GM12865 (cell line): ENCODE measurements at regions not wholly inside any gene's neighbourhood (a gene's known extent, or its start where the extent isn't known, plus 50 kb on each side); places are given as distances from the start of the nearest gene placed in this dataset.

Experiments used
- DNase-seq: peaks from one replicate; pipeline ENCODE4 v3.0.0; 2010; ENCODE audit warnings: low read depth
- H3K4me3 ChIP-seq: 2 replicates; pipeline ENCODE4 v1.5.1; 2011; ENCODE audit warnings: mild to moderate bottlenecking, low read depth, low read length, control low read depth
- TF ChIP-seq, protein P1 (sequence below): IDR thresholded peaks from 2 replicates; pipeline ENCODE4 v1.5.1; 2011; ENCODE audit warnings: low read length, control low read depth, low read depth, inconsistent platforms; ENCODE audit not compliant: insufficient read depth; ENCODE audit errors: missing control alignments

DNA sequence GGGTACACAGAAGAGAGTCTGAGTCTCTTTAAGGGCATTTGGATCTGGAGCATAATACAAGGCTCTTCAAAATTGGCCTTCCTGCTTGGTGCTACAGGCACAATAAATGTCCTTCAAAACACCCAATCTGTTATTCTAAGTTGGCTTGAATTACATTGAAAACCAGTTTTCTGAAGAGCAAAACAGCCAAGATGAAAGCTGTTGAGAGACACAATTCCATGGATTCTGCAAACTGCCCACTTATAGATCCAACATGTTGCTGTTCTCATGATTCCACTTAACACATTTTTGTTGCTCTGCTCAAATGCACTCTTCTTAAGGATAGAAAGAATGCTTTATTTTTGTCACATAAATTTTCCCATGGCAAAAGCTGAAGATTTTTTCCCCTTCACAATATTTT lies 525.9 kb upstream of the CDH8 start:
- TF ChIP-seq, protein P1, sequence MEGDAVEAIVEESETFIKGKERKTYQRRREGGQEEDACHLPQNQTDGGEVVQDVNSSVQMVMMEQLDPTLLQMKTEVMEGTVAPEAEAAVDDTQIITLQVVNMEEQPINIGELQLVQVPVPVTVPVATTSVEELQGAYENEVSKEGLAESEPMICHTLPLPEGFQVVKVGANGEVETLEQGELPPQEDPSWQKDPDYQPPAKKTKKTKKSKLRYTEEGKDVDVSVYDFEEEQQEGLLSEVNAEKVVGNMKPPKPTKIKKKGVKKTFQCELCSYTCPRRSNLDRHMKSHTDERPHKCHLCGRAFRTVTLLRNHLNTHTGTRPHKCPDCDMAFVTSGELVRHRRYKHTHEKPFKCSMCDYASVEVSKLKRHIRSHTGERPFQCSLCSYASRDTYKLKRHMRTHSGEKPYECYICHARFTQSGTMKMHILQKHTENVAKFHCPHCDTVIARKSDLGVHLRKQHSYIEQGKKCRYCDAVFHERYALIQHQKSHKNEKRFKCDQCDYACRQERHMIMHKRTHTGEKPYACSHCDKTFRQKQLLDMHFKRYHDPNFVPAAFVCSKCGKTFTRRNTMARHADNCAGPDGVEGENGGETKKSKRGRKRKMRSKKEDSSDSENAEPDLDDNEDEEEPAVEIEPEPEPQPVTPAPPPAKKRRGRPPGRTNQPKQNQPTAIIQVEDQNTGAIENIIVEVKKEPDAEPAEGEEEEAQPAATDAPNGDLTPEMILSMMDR = no peak
- no peak overlapping the region for H3K4me3 ChIP-seq
- DNase-seq = no peak

DNA sequence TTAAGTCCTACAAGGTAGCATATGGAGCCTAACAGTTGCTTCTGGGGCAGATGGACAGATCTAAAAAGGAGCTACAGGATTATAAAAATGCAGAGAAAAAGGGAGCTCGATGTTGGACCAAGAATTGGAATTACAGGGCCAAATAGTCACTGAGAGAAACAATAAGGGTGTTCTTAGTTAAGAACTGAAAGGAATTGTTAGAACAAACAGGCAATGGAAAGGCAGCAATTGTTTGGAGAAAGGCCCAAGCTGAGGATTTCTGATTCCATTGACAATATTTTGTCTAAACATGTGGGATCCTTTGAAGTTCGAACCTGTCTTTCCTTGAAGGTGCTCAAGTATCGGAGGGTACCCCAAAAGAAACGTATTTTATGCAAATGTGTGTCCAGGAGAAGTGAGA lies 513.6 kb upstream of the CDH8 start:
- H3K4me3 ChIP-seq = no peak overlapping the region
- DNase-seq = no peak
- TF ChIP-seq, protein P1 = no peak

- DNase-seq = no peak
- H3K4me3 ChIP-seq = no peak overlapping the region
- TF ChIP-seq, protein P1 = no peak
Observed at GRCh38 chr16:62548095-62548494, 511.9 kb upstream of the CDH8 start.

DNA sequence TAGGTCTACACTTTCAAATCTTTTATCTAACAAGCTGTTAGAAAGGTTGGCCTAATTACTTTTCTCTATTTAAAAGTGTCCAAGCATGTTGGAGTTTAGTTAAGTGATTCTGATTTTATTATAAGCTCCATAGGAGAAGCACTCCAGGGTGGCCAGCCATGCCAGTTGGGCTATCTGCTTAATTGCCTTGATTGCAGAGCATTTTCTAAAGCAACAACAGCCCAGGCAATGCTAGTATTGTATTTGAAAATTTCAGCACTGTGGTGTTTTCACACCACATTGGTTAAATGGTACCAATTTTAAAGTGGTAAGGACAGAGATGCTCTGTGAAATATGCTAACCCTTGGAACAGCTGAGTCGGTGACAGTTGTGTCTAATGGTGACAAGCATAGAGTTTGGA lies 510.5 kb upstream of the CDH8 start:
- no peak overlapping the region for H3K4me3 ChIP-seq
- no peak for DNase-seq
- TF ChIP-seq, protein P1 = no peak

DNA sequence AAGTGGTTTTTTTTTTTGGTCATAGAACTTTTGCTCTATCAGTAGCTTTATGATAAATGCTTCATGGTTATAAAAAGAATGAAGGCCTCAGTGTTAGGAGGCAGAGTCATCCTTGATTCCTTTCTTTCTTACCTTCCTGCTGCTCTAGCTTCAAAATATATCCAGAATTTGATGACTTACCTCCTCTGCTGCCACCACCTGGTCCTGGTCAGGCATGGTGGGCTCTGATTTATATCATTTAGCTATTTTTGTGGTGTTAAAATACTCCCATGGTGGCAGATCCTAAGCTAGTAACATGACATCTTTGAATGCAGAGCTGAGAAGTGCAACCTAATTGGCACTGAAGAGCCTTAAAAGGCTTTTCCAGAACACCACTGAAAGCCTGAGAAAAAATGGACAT lies 508.8 kb upstream of the CDH8 start:
- TF ChIP-seq, protein P1 = no peak
- H3K4me3 ChIP-seq = no peak overlapping the region
- no peak for DNase-seq

GRCh38 chr16:62543516-62543915 lies 507.3 kb upstream of the CDH8 start:
- DNase-seq = no peak
- H3K4me3 ChIP-seq = no peak overlapping the region
- TF ChIP-seq, protein P1 = no peak

DNA sequence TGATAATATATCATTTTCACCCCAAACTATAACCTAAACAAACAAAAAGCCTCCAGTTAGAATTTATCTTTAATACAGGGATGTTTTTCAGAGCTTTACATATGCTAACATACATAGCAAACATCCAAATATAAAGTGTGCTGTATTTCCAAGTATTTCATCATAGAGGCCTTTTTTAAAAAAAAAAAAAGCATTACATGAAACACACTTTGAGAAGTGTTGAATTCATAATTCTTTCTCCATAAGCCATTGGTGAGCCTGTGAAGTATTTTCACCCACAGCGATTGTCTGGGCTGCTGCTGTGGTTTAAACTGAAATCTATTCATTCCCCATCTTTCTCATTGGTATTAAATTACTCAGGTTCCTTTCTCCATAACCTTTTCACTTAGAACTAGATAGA lies 503.4 kb upstream of the CDH8 start:
- TF ChIP-seq, protein P1 = no peak
- no peak for DNase-seq
- H3K4me3 ChIP-seq = no peak overlapping the region
